Hypothalamus (tissue), 51 donors: ENCODE measurements at regions not wholly inside any gene's neighbourhood (a gene's known extent, or its start where the extent isn't known, plus 50 kb on each side); places are given as distances from the start of the nearest gene placed in this dataset.
"Not testable (repeated sequence)": the region's sequence is repeated elsewhere in the genome, so short reads cannot be mapped to it uniquely, and the experiment has no call there.

Source experiments
- DNase-seq, 51 donors: peaks; one replicate each; lab custom pipeline; 2025; lab: John Stamatoyannopoulos, UW

DNA sequence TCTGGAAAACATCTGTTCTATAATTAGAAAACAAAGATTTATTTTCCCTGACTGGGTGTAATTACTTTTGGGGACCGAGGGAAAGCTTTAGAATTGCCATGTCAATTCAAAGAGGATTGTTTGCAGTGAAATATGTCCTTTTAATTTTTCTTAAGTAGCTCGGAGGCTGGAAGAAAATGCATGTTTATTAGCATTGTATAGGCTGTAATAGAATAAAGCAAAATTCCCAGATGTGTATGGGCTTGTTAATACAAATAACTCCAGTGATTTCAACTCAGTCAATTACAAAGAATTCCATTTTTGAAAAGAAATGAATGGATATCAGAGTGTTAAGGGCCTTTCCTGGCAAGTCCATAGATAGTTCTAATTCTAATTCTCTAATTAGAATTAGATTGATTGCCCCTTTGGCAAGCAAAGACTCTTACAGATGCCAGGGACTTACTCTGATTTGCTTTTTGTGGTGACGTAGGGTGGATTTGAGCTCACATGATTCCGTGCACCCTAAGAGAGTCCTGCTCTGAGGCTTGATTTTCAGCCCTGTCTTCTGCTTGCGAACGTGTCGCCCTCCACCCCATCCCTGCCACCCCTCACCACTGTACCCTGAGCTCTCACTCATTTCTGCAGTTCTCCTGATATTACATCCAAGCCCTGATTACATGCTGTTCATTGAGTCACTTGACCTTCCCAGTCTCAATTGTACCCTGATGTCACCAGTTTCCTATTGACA, 70.0 kb upstream of the FAM20A start:
- no peak for DNase-seq

DNA sequence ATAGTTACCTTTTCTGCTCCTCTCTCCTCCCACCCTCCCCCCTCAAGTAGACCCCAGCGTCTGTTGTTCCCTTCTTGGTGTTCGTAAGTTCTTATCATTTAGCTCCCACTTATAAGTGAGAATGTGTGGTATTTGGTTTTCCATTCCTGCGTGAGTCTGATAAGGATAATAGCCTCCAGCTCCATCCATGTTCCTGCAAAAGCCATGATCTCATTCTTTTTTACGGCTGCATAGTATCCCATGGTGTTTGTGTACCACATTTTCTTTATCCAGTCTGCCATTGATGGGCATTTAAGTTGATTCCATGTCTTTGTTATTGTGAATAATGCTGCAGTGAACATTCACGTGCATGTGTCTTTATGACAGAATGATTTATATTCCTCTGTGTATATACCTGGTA, 65.3 kb upstream of the FAM20A start:
- not testable (repeated sequence) for DNase-seq

DNA sequence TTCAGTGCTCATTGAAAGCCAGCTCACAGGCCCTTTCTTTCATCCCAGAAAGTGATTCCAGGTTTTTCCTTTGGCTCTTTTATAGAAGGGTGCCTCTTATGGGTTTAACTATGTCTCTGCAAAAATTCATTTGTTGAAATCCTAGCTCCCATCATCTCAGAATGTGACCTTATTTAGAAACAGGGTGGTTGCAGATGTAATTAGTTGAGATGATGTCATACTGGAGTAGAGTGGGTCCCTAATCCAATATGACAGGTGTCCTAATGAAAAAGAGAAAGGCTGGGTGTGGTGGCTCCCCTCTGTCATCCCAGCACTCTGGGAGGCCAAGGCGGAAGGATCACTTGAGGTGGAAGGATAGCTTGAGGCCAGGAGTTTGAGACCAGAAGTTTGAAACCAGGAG, 64.2 kb upstream of the FAM20A start:
- no peak for DNase-seq

DNA sequence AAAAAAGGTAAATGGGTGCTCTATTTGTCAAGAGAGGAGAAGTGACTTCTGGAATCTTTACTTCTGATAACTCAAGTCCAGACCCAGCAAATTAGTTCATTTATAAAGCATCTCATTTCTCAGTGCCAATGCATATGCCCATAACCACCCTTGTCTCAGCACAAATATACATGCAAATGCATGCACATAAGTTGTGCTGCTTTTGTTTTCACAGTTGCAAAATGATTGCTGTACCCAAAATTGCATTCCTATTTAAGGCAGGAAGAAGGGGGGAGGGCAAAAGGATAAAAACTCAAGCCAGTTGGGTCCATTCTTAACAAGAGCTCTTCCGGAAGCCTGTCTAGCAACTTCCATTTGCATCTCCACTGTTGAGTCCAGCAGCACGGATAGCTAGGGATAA, 61.3 kb upstream of the FAM20A start:
- no peak for DNase-seq

DNA sequence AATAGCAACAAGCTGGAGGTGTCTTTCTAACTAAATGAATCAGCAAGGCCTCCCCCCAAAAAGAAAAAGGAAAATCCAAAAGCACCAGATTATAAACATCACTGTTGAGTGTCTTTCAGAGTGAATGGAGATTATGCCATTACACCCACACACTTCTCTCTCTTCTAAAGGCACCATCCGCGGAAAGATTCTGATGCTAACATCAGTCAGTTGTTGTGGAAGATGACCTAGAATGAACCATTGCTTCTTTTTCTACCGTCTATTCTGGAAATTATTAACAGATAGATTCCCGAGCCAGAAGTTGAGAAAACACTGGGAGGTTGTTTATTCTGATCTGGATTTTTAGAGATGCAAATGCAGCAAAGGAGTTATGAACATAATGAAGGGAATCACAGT, 60.9 kb upstream of the FAM20A start:
- no peak for DNase-seq

DNA sequence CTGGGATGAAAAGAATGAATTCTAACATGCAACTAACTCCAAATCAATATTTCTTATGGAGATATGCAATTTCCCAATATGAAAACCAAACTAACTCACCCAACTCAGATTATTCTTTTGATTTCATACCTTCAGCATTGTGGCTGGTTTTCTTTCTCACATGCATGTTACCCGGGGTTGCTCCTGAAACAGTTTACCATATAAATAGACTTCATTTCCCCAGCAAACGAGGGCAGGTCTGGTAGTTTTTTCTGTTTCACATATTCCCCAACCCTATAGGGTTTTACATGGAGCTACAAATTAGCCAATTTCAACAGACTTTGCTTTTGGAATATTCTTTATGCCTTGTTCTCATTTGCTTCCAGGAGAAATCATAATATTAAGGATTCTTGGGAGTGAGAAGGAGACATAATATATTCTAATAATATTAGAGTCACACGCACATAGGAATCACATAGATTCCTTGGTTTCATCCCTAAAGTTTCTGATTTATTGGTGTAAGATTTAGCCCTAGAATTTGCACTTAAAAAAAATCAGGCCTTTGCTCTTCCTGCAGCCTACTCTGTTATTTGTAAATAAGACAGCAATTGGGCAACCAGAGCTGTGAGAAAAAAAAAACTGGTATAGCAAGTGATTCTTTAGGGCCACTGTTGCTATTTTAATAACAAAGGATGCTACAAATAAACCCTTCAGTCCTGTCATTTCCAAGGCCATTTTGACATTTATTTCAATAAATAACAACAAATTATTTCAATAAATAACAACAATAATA, 60.3 kb upstream of the FAM20A start:
- no peak for DNase-seq

DNA sequence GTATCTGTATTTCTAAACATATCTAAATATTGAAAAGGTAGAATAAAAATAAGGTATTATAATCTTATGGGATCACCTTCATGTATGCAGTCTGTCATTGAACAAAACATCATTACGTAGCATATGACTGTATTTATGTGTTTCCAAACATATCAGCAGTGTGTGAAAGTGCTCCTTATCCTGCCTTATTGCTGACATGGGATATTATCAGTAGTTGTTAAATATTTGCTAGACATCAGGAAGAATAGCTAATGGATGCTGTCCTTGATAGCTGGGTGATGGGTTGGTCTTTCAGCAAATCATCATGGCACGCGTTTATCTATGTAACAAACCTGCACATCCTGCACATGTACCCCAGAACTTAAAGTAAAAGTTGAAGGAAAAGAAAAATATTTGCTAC, 59.1 kb upstream of the FAM20A start:
- no peak for DNase-seq

DNA sequence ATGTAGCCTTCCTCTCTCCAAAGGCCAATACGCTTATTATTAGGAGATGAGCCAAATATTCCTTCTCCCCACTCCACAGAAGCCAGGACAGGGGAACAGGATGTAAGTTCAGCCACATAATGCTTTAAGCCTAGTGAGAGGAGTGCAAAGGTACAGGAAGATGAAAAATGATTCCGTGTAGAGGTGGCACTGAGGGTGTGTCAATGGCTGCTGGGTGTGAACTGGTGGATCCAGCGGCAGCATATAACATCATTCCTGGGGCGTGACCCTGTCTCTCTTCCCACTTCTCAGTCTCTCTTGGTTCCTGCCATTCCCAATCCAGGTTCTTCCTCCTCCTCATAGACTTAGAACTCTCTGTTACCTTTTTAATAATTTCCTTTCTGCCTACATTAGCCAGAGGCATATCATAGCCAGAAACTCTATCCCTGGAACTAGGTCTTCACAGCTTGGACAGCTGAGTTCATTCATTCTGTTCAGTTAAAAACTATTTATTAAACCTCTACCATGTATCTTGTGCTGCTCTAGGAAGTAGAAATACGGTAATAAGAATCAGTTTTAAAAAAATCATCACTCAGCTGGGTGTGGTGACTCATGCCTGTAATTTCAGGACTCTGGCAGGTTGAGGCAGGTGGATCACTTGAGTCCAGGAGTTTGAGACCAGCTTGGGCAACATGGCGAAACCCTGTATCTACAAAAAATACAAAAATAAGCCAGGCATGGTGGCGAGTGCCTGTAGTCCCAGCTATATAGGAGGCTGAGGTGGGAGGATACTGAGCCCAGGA, 58.0 kb upstream of the FAM20A start:
- DNase-seq: no peak

DNA sequence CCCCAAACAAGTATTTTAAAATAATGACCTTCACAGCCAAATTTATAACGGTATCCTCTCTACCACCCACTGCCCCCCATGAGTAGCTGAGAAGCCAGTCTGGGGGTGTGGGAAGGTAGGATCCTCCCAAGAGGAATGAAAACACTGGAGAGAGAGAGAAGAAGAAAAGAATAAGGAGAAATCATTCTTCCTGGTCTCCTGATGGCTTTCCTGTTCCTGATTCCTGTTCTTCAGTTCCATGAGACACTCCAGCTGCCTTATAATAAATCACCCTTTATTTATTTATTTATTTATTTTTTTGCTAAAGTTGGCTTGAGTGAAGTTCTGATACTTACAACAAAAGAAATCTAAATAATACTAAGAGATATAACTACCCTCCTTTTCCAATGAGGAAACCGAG, 56.4 kb upstream of the FAM20A start:
- DNase-seq: no peak

DNA sequence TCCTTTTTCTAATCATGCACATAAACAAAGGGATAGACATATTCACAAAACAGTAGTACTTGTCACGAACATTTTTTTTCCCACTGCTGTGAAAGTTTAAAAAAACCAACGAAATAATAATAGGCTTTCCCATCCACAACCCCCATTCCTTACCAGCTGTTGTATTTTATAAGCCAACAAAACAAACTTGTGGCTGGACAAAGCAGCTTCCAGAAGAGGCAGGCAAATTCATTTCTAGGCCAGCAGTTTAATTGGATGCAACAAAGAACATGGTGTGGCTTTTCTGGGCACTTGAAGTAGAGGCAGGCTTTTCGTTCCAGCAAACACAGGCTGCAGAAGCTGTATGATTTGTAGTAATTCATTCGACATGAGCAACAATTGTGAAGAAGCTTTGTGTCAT, 56.0 kb upstream of the FAM20A start:
- DNase-seq: peak in 1 of 51 donors; percentile 3

DNA sequence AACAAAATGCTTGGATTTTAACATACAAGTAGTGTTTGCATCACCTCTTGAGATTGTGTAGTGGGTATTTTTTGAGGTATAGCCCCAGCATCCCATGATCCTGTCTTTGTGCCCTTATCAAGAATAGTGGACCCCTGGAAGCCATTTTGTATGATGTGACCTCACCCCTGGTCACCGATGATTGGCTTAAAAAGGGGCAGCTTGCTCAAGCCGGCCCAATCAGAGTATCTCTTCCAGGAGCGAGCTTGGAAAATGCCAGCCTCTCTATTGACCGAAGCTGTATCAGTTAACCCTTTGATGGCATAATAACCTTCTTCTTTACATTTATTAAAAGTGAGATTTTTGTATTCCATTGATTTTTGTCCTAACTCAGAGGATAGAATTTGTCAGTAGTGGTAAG, 55.5 kb upstream of the FAM20A start:
- DNase-seq: no peak
